ENCODE measurements at regions not wholly inside any gene's neighbourhood (a gene's known extent, or its start where the extent isn't known, plus 50 kb on each side); places are given as distances from the start of the nearest gene placed in this dataset.

DNA sequence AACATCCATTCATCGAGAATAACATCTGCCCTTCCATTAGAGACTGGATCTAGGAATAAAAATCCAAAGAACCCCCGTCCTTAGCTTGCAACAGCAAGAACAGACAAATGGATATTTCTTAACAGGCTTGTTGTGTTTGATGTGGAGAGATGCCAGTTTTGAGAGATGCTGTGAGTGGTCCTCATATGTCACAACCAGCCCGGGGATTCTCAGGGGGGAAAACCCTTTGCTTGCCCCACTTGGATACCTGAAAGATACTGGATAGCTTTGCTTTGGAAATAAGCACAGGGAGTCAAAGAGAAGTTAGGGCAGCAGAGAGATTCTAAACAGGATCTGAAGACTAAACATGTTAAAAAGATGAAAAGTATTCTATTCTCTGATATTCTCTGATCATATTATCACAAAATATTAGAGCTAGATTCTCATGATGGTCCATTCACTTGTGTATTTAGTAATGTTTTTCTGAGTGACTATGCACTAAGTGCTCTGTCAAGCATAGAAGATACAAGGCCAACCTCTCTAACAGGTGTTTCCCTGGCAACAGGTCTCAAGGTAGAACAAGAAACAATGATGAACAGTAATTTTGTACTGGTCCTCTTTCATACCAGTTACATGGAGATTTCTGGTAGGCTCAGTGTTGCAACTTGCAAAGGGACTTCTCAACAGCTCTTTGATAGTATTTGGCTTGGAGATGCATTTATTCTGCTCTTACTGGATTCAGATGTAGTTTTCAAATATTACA is 348.2 kb downstream of the MYCN start:
- no peak for DNase-seq

DNA sequence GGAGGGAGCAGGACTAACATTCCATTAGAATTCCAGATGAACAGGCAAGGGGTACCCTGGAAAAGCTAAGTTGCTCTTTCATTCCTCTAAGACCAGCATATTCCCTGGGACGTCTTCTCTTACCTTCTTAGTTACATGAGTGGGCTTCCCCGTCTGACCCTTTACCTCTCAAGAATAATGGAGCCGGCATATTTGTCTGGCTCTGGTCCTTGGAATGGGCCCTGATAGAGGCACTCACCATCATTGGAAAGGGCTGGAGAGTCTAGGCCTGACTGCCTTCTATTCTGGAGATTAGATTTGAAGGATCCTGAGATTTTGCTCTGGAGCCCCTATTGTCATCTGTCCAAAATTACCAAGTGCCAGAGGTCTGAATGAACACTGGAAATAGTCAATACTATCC is 347.5 kb downstream of the MYCN start:
- DNase-seq, result no peak

DNA sequence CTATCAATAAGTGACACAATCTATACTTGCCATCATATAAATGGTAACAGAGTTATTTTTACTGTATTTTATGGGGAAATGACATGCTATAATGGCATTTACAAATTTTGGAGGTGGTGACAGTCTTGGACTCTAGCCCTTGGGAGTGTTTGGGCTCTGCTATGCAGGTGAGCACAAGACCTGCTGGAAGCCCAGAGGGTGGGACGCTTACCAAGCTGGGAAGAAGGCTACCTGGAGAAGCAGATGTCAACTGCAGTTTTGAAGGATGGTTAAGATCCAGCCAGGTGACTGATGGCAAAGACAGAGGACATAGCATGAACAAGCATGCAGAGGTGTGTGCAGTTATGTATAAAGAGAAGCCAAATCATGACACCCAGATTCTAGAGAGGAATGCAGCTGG is 346.9 kb downstream of the MYCN start:
- DNase-seq, result no peak

DNA sequence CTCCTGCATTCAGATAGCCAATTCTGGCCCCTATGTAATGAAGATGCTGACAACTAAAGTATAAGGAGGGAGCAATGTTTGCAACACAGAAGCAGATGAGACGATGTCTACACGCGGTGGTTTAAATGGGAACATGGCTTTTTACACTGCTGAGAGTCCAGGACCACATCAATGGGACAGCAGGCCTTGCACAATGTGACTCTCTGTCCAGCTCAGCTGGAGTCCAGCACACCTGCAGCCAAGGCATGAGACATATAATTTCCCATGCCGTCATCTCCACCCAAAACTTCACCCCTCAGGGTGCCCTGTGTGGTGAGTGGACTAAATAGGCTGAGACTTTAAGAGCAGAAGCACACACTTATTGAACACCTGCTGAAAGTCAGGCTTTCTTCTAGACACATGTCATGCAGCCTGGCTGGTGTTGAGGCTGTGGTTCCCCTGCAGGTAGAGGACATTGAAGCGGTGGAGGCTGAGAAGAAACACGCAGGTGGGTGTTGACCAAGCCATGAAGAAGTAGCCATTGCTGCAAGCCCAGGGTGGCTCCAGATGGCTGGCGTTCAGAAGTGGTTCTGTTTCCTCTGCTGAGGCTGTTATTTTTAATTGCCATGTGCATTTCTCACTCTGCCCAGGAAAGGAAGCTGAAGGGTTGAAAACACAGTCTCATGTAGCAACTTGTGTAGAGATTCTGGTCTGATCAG is 345.6 kb downstream of the MYCN start:
- no peak for DNase-seq

DNA sequence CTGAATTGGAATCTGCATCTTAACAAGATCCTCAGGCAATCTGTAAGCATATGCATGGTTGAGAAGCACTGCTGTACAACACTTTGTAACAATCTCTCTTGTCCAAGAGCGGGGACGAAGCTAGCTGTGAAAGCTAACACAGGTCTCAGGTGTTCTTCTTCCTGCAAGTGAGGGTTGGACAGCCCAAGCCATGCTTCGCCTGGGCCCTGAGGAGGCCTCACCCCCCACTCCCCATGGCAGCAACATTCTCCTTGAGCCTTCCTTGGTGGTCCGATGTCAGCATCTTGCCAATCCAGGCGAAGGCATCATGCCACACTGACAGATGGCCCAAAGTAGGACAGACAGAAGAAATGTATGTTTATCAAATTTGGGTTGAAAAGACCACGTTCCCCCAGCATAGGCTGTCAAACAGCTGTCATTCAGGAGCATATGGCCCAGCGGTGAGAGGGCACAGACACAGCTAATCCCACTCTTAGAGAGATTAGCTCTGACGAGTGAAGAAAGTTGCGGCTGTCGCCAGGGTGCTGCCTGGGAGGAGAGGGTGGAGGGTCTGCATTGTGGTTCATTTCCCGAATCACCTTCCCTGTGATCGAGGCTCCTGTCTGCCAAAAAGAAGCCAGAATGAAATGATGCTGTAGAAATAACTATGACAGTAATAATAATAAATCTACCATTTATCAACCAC is 344.7 kb downstream of the MYCN start:
- no peak for DNase-seq

DNA sequence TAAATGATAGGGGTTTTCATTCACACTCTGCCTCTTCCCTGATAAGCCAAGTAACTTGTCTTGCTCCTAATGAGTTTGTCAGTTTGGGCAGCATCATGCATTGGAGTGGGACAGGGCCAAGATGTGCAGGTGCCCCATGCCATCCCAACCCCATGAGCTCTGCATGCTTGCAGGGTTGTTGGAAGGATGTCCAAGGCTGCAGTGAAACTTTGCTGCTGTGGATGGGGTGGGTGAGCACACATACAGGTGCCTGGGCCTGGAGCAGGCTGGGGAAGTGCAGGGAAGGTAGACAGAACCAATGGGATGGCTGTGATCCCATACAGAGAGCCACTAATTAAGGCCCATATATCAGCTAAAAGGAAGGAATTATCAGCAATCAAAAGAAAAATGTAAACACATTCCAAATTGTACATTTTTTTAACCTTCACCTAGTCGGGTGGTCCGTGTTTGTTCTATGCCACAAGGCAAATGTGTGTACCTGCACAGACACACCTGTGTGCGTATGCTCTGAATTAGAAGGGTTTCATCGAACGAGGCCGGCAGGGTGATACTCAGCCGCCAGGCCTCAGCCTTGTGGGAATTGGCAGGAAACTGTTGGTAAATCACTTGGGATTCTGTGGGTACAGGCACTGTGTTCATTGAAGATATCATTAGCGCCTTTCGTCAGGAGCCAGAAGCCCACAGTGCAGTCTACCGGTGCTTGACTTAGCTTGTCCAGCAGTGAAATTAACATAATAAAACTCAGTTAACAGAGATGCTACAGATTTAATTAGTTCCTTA is 342.9 kb downstream of the MYCN start:
- no peak for DNase-seq

DNA sequence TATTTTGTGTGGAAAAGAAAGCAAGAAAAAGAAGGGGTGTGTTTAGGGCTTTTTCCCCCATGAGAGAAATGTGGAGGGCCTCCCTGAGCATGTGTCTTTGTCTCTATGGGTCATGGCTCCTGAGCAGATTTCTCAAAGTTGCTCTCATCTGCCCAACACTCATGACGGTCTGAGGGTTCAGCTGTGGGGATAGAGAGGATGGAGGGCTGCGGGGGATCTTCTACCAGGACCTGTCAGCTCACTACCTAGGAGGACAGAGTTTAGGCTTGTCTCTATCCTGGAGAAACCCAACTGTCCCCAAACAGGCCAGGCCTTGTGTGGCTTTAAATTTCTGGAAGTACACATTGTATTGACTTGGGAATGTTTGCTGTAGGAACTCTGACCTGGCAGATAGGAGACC is 342.2 kb downstream of the MYCN start:
- no peak for DNase-seq

DNA sequence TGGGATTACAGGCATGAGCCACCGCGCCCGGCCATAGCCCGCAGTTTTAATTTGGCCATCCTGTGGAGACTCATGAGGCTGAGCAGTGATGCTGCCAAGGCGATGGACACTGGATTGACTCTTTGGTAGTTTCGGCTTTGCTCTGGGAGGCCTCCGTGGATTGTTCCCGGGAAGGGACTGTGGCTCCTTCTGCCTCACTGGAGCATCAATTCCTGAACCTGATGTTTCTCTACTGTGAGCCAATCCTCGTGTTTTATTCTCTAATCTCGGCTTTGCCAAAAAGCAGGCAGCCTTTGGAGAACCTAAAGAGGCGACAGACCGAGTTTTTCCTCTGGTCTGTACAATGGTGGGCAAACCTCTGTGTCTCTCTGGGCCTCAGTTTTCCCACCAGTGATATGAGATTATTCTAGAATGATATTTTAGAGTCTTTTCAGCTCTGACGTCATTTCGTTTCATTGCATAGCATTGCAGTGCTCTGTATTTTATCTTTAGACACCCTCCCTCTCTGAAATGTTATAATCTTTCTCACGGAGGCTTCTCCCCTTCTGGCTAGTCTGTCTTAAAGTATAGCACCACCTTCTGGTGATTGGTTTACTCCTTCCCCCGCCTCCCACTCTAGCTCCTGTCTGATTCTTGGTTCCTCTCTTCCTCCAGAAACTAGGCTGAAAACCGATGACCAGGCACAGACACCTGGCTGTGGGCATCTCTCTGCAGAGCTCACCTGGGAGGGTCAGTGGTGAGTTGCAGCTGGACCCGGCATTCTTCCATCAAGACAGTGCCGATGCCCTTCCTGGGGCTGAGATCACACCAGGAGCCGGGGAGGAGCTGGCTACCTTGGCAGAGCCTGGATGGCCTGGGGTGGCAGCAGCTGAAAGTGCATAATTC is 341.3 kb downstream of the MYCN start:
- no peak for DNase-seq

DNA sequence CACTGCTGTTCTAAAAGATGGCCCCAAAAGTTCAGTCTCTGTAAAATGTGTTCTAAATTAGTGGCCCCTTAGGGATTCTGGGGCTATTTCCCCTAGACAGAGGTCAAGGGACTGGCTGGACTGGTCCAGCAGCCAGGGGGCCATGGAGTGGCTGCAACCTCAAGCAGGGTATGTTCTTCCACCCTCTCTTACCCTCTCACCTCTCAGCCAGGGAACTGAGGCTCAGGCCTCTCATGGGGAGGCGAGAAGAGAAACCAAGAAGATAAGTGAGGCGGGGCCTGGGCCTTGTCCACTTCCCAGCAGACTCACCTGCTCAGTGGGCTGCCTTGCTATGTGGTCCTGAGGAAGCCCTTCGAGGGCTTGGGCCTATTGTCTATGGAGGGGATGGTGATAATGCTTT is 339.7 kb downstream of the MYCN start:
- no peak for DNase-seq

DNA sequence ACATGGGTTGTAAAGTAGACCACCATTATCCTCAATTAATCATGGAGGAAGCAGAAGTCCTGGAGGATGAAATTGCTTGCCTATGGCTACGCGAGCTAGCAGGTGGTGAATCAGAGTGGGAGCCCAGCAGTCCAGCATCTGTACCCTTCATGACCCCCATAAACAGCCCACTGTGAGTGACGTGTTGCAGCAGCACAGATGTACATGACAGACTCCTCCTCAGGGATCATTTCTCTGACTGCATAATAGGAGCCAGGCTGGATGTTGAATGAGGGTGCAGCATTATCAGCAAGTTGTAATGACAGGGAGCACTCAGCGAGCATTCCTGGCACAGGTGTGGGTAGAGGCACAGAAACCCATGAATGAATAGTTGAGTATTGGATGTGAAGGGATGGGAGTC is 339.3 kb downstream of the MYCN start:
- DNase-seq, result no peak

DNA sequence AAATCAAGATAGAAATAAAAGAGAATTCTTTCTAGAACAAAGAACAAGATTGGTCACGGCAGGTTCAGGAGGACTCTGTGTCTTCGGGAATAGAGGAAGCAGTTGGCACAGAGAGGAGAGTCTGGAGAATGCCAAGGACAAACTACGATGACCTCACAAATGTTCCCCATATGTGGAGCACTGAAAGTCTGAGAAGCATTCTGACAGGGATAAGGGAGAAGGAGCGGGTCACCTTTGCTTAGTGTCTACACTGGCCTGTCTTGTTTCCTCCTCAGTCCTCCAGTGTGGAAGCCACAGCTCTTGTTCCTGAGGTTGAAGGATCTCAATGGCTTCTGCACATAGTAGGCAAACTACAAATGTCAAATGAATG is 338.8 kb downstream of the MYCN start:
- no peak for DNase-seq

DNA sequence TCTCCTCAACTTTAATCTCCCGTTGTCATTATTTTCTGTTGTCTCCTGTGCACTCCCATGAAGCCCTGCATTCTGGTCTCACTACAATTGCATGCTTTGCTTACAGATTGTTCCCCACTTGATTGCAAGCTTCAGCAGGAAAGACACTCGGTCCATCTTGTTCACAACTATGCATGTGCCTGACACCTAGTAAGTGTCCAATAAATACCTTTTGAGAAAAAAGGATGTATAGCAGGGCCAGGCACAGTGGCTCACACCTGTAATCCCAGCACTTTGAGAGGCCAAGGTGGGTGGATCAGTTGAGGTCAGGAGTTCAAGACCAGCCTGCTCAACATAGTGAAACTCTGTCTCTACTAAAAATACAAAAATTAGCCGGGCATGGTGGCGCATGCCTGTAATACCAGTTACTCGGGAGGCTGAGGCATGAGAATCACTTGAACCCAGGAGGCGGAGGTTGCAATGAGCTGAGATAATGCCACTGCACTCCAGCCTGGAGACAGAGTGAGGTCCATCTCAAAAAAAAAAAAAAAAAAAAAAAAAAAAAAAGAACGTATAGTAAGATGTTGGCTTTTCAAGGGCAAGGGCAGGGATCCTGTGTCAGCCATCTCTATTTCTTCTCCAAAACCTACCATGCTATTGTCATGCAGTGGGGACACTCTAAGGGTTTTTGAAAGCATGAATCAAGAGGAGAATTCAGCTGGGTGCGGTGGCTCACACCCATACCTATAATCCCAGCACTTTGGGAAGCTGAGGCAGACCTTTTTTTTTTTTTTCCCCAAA is 338.3 kb downstream of the MYCN start:
- no peak for DNase-seq

DNA sequence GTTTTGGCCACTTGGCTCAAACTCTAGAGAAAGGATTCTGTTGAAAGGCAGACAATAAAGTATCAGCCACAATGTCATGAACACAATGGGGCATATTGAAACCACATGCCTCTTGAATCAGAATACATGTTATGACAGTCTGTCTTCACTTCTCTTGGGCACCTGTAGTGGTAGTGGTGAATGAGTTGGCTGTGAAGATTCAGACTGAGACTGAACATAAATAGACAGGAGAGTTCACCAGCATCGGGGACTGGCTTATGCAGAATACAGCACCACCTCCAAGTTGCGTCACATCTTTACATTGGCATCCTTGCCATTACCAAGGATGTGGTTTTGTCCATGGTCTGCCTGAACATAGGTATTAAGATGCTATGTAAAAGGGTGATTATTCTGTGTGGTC is 336.8 kb downstream of the MYCN start:
- no peak for DNase-seq

DNA sequence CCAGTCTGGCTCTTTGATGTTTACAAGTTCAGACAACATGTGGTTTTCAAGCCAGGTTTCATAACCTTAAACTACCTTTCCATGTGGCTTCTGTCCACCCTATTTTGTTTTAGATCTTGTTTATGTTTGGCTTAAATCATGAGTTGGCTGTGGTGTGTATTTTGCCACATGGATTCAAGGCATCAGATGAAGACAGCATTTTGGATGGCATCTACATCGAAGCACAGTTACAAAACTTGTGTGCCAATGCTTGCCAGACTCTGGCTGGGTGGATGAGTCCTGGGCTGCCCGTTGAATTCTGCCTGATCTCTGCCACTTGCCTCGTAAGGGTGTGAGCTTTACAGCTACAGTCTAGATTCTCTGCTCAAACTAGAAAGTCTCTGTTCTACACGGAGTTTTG is 335.3 kb downstream of the MYCN start:
- no peak for DNase-seq

DNA sequence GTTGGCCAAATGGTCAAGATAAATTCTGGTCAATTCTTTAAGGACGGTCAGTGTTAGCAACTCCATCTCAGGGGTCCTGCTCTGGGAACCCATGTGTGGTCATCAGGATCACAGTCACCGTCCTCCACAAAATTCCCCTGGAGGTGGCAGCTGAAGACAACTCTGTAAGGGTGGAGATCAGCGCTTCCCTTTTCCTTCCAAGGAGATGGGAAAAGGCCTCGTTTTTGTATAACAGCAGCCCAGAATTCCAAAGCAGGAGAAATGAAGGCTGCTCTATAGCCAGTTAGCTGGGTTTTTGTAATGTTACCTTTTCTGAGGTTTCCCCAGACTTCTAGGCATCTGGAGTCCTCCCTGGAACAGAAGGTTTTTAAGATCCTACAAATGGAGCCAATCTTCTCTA is 334.8 kb downstream of the MYCN start:
- DNase-seq, result no peak

DNA sequence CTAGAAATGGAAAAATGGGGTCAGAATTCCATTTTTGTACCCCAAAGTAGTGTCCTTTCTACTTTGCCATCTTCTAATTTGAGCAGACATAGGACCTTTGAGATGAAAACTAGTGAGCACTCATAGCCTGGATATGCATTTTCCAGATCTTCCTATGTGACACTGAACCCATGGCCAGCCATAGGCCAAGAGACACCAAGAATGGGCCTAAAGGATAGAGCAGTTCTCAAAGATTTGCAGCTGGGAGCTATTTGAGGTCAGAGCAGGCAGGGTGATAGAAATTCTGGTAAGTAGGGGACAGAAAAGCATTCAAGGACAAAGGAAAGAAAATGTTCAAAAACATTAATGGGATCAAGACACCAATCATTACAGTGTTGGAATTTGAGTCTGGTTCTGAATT is 332.8 kb downstream of the MYCN start:
- no peak for DNase-seq

DNA sequence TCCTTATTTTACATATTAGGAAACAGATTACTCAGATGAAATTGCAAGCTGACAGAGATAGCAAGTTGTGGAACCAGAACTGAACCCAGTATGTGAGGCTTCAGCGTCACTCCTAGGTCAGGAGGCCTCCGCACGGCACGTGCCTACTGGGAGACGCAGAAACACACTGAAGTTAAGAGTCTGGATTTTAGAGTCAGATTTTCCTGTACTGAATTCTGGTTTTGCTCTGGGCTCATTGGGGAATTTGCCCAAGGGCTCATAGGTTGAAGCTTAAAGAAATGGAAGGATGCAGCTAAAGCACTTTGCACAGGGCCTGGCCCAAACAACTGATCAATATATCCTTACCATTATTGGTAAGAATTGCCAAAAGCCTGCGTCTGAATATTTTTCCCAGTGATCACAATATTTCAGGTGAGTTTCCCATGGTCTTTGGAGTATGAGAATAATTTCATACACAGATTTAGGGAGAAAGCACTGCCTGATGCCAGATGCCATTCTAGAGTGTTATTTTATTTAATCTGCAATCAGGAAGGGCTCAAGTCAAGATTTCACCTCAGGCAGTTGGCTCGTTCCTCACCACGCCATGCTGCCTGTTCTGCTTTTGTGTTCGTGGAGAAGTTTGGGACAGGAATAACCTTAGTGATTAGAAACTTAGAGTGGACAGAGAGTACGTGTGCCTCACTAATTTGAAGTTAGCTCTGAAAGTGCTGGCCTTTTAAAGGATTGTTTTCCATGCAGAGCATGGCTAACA is 331.9 kb downstream of the MYCN start:
- DNase-seq, result no peak

DNA sequence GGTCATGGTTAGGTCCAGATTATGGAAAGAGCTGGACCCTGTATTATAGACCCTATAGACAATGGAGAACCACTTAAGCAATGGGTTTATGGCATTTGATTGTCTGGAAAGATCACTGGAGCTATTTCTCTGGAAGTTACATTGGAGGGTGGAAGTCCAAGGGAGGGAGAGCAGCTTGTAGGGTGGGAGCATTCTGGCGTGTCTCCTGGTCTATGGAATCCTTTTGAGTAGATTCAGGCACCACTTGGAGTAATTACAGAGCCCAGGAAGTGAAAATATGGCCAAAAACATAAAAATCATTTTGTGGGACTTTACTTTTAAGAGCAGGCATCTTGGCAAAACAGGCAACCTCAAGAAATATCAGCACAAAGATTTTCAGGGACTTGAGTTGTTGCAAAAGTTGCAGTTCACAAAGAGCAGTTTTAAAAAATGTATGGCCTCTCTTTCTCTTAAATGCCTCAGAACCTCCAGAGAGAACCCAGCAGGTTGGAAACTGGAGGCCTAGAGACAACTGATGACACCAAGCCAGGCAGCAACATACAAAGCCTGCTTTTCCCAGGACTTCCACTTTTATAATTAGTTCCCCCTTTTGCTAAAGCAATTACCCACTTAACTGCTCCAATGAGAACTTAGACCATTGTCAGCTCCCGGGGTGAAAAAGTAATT is 331.0 kb downstream of the MYCN start:
- no peak for DNase-seq

DNA sequence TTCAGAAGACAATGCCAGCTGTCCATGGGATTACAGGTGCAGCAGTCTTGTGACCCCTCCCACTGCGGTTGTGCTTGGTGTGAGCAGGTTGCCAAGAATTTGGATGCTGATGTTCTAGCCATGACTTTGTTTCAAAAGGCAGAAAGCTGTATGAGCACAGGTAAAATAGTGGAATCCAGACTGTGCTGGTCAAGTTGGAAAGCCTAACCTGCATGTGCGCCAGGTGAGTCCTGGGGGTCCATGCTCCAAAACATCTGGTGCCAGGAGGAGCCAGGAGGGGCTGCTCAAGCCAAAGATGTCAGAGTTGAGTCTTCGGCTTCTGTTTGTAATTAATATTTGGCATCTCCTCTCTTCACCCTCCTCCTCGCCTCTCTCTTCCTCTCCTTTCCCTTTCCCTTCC is 330.1 kb downstream of the MYCN start:
- no peak for DNase-seq

DNA sequence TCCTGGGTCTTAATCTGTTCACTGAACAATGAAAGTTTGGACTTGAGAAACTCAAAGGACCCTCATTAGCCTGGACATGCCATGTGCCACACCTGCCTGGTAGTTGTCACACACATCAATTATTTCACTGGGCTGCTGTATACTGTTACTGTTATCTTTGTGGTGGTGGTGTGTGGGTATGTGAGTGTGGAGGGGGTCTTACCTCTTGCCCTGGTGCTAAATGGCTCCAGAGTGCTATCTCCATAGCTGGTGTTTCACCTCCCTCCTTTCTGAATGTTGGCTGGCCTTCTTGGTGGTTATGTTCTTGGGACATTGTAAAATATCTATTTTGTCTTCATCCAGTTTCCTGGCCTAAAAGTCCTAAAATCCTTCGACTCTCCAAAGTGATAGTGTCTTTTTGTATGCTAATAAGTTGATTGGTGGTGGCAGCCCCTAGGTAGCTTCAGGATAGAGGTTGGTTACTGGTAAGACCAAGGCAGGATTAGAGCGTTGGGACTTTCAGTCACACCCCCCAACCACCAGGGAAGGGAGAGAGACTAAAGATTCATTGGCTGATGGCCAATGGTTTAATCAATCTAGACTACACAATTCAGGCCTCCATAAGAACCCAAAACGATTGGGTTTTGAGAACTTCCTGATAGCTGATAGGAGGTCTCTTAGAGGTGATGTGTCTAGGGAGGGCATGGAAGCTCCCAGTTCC is 328.1 kb downstream of the MYCN start:
- no peak for DNase-seq

Measured in NCI-H2171 (cell line).